GM19239 (cell line): ENCODE measurements at regions not wholly inside any gene's neighbourhood (a gene's known extent, or its start where the extent isn't known, plus 50 kb on each side); places are given as distances from the start of the nearest gene placed in this dataset.

Source experiments
- DNase-seq: peaks from one replicate; pipeline ENCODE4 v3.0.0; 2011; ENCODE audit warnings: low spot score; ENCODE audit not compliant: insufficient read length
- FAIRE-seq: peaks from 2 replicates; lab custom pipeline; 2011; peaks lifted over from hg19 to GRCh38; lab: Jason Lieb, UNC

DNA sequence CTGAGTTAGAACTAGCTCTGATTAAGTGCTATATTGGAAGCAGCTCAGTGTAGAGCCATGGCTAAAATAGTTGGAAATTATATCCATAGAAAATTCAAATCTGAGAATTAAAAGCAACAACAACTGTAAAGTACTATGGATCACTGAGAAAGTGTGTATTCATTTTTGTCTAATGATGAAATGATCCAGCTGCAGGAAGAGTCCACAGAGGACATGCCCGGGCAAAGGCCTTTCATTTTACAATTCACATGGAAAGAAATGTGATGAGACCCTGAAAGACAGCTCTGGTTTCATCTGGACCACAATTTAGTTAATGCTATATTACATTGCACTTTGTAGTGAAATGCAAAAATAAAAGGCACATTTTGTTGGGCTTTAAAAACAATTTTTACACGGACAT, 196.8 kb upstream of the FAT1 start:
- DNase-seq: no peak
- FAIRE-seq: no peak

DNA sequence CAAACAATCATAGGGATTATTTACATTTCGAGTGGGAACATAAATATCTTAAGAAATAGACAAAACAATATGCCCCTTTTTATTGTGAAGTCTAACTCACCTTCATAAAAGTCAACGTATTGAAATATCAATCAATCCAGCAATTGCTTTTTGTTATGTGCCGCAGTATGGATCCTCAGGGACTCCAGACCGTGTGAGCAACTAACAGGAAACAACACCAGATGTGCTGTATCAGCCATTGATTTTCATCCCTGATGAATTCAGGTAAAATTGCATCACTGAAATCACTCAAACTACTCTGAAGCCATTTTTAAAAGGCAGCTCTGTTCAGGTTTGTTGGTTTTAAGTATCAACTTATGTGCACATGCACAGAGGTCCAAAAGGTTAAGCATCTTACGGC, 197.3 kb upstream of the FAT1 start:
- no peak for DNase-seq
- no peak for FAIRE-seq

GRCh38 chr4:186924723-186925122, 201.1 kb upstream of the FAT1 start:
- DNase-seq (no peak), FAIRE-seq (no peak)

DNA sequence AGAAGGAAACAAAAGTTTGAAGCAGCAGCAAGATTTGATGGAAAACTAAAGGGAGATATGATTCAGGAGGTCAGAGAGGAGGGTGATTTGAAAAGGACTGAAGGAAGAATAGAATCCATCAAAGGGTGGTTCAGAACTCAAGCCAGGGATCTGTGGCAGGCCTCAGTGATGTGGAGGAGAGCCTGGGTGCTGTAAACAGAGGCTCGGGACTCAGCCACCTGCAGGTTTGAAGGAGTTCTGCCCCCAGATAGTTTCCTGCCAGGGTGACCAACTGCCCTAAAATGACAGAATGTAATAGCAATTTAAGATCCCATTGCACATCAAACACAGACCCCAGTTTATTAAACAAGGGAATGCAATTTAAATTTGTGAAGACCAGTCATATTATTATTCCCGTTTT, 204.0 kb upstream of the FAT1 start:
- DNase-seq: no peak
- FAIRE-seq: no peak

DNA sequence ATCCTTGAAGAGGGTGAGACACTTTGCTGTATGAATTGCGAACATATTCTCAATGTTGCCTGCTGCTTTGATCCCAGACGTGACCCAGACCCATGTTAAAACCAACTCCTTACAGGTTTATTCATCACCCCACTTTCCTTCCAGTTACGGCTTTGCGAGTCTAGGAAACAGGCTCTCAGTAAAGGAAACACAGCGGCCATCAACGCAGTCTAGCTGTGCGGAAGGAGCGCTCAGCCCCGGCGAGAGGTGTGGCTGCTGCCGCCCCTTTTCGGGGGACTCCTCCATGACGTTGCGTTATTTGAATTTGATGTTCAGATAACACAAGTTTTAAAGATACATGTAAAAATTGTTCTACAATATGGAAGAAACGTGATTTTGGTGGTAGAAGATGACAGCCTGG, 206.4 kb upstream of the FAT1 start:
- DNase-seq: no peak
- FAIRE-seq: no peak

- DNase-seq (no peak), FAIRE-seq (no peak)
Measured at GRCh38 chr4:186931519-186931918, 207.9 kb upstream of the FAT1 start.

GRCh38 chr4:186932196-186932595, 208.5 kb upstream of the FAT1 start:
- FAIRE-seq: no peak

GRCh38 chr4:186932631-186933187, 209.1 kb upstream of the FAT1 start:
- FAIRE-seq (no peak), DNase-seq (no peak)

More at GRCh38 chr4:186932196-186932595, 208.5 kb upstream of the FAT1 start:
- no peak for DNase-seq

- no peak for DNase-seq
- FAIRE-seq: no peak
Measured at GRCh38 chr4:186934244-186934643, 210.6 kb upstream of the FAT1 start.

DNA sequence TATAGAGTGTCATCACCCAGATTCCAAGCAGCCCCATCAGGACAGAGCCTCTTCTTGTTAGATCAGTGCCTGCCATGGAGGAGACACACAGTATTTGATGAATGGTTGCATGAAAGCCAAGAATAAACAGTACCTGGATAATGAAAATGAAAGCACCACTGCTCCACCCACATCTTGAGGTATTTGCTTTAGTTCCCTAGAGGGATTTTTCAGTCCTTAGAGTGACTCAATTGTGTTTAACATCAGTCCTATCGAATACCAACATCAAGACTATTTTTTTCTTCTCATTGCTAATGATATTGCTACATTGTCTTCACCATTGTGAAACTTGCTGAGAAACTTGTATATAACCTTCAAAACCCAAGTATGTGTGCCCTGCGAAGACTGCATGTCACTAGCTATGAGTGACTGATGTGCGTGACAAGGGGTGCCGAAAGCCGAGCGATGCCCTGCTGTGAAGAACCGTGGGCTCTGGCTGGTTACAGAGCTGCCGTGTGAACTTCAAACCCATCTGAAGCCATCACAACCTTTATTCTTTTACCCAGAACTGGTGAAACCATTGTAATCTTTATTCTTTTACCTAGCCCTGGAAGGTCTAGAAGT, 211.3 kb upstream of the FAT1 start:
- no peak for FAIRE-seq

GRCh38 chr4:186935901-186936300, 212.2 kb upstream of the FAT1 start:
- DNase-seq: no peak
- no peak for FAIRE-seq

More for the DNA sequence above, 211.3 kb upstream of the FAT1 start:
- no peak for DNase-seq

DNA sequence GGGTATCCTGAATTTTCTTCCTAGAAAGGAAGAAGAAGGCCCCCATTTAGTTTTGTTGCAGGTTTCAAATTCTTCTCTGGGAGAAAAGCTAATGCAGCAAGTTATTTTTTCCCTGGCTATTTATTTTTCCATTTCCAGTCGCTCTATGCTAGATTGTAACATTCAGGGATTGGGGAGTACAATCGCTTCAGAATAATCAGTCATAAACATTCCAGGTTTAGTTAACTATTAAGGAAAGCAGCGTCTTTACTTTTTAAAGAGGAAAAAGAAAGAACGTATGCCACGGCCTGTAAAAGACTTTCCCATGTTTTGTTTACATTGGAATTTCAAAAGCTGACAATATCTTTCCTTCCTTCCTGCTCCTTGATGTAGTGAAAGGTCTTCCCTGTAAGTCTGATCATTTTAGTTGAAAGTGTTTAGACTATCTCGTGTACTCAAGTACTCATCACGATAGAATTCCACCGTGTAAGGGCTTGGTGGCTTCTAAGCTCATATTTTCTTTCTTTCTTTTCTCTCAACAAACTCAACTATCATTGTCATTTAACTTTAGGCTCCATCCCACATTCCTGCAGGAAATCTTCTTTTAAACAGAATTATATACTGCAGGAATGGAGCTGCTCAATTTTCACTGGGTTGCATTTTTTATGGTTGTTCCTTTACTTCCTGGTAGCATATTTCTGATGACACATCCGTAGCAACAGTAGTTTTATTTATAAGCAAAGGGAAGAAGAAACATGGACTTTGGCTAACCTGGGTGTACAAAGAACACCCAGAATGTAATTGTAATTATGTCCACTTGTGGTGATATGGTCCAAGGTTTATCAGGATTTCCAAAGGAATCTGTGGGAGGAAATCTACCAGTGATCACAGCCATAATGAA, 213.1 kb upstream of the FAT1 start:
- FAIRE-seq: no peak
- DNase-seq: no peak

- FAIRE-seq: no peak
- DNase-seq: no peak
Measured at GRCh38 chr4:186939226-186939625, 215.6 kb upstream of the FAT1 start.

DNA sequence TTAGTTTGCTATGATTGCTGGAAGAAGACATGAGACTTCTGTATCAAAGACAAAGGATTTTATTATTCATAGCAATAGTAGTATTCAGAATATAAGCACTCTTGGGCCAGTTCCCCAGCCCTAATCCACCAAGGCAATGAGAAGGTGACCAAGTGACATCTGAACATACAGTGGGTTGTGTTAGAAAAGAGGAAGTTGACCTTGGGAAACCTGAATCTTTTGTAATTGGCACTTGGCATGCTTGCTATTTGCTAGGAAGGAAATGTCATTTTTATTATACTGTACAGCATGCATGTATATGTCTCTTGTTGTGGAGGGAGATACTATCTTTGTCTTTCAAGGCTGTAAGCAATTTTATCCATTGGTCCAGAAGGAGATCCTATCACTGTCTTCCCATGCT, 216.1 kb upstream of the FAT1 start:
- DNase-seq: no peak
- no peak for FAIRE-seq

DNA sequence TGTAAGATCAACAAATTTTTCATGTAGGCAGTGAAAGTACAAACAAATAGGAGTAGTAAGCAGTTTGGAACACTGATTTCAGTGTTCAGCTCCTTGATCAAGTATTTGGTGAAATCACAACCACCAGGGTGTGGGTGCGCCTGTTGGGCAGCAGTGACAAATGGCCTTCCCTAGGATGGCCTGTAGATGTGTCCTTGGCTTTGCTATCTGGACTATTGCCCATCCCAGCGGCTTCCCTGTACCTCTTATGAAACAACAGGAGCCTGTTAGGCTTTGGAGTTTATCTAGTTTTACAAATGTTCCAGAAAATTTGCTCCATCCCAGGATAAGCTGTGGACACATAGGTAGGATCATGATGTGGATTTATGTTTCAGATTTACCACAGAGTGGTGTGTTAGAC, 216.8 kb upstream of the FAT1 start:
- FAIRE-seq (no peak), DNase-seq (no peak)

DNA sequence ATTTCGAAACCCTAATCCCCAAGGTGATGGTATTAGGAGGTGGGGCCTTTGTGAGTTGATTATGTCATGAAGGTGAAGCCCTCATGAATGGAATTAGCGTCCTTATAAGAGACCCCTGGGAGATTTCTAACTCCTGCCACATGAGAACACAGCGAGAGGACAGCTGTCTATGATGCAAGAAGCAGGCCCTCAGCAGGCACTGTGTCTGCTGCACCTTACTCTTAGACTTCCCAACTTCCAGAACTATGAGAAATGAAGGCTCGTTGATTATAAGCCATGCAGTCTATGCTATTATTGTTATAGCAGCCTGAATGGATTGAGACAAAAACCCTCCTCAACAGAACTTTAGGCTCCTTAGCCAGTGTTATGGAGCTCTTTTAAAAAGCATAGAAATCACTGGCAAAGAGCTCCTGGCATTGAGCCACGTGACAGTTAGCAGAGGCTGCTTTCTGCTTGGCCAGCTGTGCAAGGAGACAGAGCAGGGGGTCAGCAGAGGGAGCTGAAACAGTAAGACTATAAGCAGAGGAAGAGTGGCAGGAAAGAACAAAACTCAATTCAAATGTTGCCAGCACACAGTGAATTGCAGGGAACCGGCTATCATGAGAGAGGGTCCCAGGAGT, 219.2 kb upstream of the FAT1 start:
- DNase-seq: no peak
- no peak for FAIRE-seq

DNA sequence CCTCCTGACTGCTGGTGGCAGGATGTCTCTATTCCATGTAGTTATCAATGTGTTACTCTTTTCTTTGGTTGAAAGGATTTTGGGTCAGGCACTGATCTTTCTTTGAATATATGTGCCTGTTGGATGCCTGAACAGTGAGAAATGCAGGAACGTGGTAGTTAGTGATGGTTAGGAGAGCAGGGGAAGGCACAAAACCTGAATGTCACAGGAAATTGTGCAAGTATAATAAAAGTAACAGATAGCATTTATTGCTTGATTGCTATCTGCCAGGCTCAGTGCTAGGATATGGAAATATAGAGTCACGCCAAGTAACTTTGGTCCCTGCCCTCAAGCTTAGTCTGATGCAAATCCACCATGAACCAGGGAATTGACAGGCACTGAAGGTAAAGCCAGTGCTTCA, 219.8 kb upstream of the FAT1 start:
- FAIRE-seq: no peak
- no peak for DNase-seq

DNA sequence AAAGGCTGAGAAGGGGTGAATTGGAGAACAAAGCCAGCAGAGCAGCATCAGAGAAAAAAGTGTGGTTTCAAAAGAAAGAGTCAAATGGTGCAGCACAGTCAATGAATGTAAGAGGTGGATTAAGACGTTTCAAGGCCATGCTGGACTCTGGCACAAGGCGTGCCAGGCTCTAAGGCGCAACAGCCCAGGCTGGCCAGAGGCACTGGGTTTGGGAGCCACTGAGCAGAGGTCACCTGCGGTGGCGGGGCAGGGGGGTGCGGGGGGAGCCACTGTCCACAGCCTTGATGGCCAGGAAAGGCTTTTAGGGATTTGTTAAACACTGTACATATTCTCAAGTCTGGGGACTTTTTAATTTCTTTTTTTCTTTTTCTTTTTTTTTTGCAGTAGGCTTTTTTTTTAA, 222.5 kb upstream of the FAT1 start:
- FAIRE-seq (no peak), DNase-seq (no peak)

GRCh38 chr4:186946682-186947294, 223.1 kb upstream of the FAT1 start:
- FAIRE-seq (no peak), DNase-seq (no peak)

GRCh38 chr4:186948361-186949242, 224.9 kb upstream of the FAT1 start:
- FAIRE-seq (no peak), DNase-seq (no peak)
